SK-N-SH (cell line): ENCODE measurements at regions not wholly inside any gene's neighbourhood (a gene's known extent, or its start where the extent isn't known, plus 50 kb on each side); places are given as distances from the start of the nearest gene placed in this dataset.

ENCODE experiments used
- CTCF ChIA-PET: fragments of 300-600, 350-600 bp; formaldehyde crosslinking; extraction: SDS; loops from one replicate; lab custom pipeline; 2021; lab: Yijun Ruan, JAX
- POLR2A ChIA-PET: fragments of 350-600 bp; sonication (Branson Sonifier 250); formaldehyde crosslinking; extraction: SDS; loops from one replicate; lab custom pipeline; 2020; ENCODE audit warnings: antibody characterized with exemption, inconsistent platforms; lab: Yijun Ruan, JAX
- DNase-seq: peaks from one replicate; pipeline ENCODE4 v3.0.0; 2012
- H2AFZ ChIP-seq: fragments of 200-600 bp; sonication (generic); 2 replicates; pipeline ENCODE4 v1.8.1; 2016; ENCODE audit warnings: antibody characterized with exemption, mild to moderate bottlenecking, low read depth
- H3F3A ChIP-seq: fragments of 200-600 bp; sonication (generic); replicated peaks from 2 replicates; pipeline ENCODE3; 2016; ENCODE audit warnings: antibody characterized with exemption, mild to moderate bottlenecking; ENCODE audit not compliant: insufficient read depth
- H3K27ac ChIP-seq, 2 experiments: fragments of 200-500 bp in 1 of 2; fragments of 200-600 bp in 1 of 2; sonication (Bioruptor generic) in 1 of 2; sonication (generic), shearing (Covaris generic) in 1 of 2; 2 replicates each; pipeline versions ENCODE4 v1.5.1 to v1.6.1; 2014 to 2016; ENCODE audit warnings: low read depth in 2 of 2, inconsistent platforms in 1 of 2, low read length in 1 of 2, mild to moderate bottlenecking in 1 of 2, mixed read lengths in 1 of 2
- H3K27me3 ChIP-seq: fragments of 200-600 bp; sonication (generic), shearing (Covaris generic); 2 replicates; pipeline ENCODE4 v1.6.1; 2016; ENCODE audit warnings: mixed run types; ENCODE audit not compliant: insufficient read depth
- H3K36me3 ChIP-seq, 2 experiments: fragments of 200-500 bp in 1 of 2; fragments of 200-600 bp in 1 of 2; sonication (Bioruptor generic) in 1 of 2; sonication (generic) in 1 of 2; replicated peaks in 1 of 2; 2 replicates each; pipeline versions ENCODE3 to v1.5.1; 2014 to 2016; ENCODE audit warnings: low read length in 1 of 2, mild to moderate bottlenecking in 1 of 2; ENCODE audit not compliant: insufficient read depth in 2 of 2, control insufficient read depth in 1 of 2
- H3K4me1 ChIP-seq, 2 experiments: fragments of 200-500 bp in 1 of 2; fragments of 200-600 bp in 1 of 2; sonication (Bioruptor generic) in 1 of 2; sonication (generic), shearing (Covaris generic) in 1 of 2; 2 replicates each; pipeline versions ENCODE4 v1.5.1 to v1.6.1; 2014 to 2016; ENCODE audit warnings: low read depth in 1 of 2, low read length in 1 of 2, mixed run types in 1 of 2; ENCODE audit not compliant: insufficient read depth in 2 of 2, control insufficient read depth in 1 of 2
- H3K4me2 ChIP-seq: fragments of 200-600 bp; sonication (generic), shearing (Covaris generic); 2 replicates; pipeline ENCODE4 v1.6.1; 2017; ENCODE audit warnings: mixed run types
- H3K4me3 ChIP-seq, 2 experiments: fragments of 200-500 bp in 1 of 2; fragments of 200-600 bp in 1 of 2; sonication (Bioruptor generic) in 1 of 2; sonication (generic), shearing (Covaris generic) in 1 of 2; 2 replicates each; pipeline versions ENCODE4 v1.5.1 to v1.8.1; 2014 to 2016; ENCODE audit warnings: low read depth in 2 of 2, inconsistent platforms in 1 of 2, low read length in 1 of 2, mild to moderate bottlenecking in 1 of 2, mixed read lengths in 1 of 2, moderate library complexity in 1 of 2
- H3K79me2 ChIP-seq: fragments of 200-600 bp; sonication (generic); 2 replicates; pipeline ENCODE4 v1.8.1; 2017; ENCODE audit warnings: mild to moderate bottlenecking; ENCODE audit not compliant: insufficient read depth
- H3K9ac ChIP-seq: fragments of 200-600 bp; sonication (generic); 2 replicates; pipeline ENCODE4 v1.6.1; 2017; ENCODE audit warnings: mixed run types
- H3K9me2 ChIP-seq: fragments of 200-600 bp; sonication (generic); 2 replicates; pipeline ENCODE4 v1.6.1; 2017; ENCODE audit warnings: mixed run types
- H3K9me3 ChIP-seq: fragments of 200-600 bp; sonication (generic); 2 replicates; pipeline ENCODE4 v1.6.1; 2017; ENCODE audit warnings: mixed run types, mild to moderate bottlenecking, moderate library complexity
- H4K20me1 ChIP-seq: fragments of 200-600 bp; sonication (generic); 2 replicates; pipeline ENCODE4 v1.6.1; 2017; ENCODE audit warnings: mild to moderate bottlenecking, mixed run types; ENCODE audit not compliant: insufficient read depth
- NFIC ChIP-seq: IDR thresholded peaks from 2 replicates; pipeline ENCODE4 v1.4.0; 2012; ENCODE audit warnings: borderline replicate concordance
- RAD21 ChIP-seq: IDR thresholded peaks from 2 replicates; pipeline ENCODE4 v1.6.1; 2012; ENCODE audit warnings: mild to moderate bottlenecking, low read length
- REST ChIP-seq: IDR thresholded peaks from 2 replicates; pipeline ENCODE4 v1.6.1; 2012; ENCODE audit warnings: mild to moderate bottlenecking, low read depth, low read length, moderate library complexity
- SMC3 ChIP-seq: IDR thresholded peaks from 2 replicates; pipeline ENCODE4 v1.6.1; 2012; ENCODE audit warnings: low read depth, low read length, improper control_type of control experiment
- ZBTB33 ChIP-seq: IDR thresholded peaks from 2 replicates; pipeline ENCODE4 v1.4.0; 2012; ENCODE audit warnings: low read depth, borderline replicate concordance
- WGBS: methylation state at CpG from one replicate; pipeline ENCODE4 v1.1.6; 2017; ENCODE audit warnings: low lambda C conversion rate; 5-methylcytosine and 5-hydroxymethylcytosine counted together
- TF ChIP-seq, protein P1 (sequence below): fragments of 200-600 bp; sonication (generic); IDR thresholded peaks from 2 replicates; pipeline ENCODE4 v1.6.1; 2017; ENCODE audit warnings: antibody characterized with exemption, mild to moderate bottlenecking, moderate library complexity

DNA sequence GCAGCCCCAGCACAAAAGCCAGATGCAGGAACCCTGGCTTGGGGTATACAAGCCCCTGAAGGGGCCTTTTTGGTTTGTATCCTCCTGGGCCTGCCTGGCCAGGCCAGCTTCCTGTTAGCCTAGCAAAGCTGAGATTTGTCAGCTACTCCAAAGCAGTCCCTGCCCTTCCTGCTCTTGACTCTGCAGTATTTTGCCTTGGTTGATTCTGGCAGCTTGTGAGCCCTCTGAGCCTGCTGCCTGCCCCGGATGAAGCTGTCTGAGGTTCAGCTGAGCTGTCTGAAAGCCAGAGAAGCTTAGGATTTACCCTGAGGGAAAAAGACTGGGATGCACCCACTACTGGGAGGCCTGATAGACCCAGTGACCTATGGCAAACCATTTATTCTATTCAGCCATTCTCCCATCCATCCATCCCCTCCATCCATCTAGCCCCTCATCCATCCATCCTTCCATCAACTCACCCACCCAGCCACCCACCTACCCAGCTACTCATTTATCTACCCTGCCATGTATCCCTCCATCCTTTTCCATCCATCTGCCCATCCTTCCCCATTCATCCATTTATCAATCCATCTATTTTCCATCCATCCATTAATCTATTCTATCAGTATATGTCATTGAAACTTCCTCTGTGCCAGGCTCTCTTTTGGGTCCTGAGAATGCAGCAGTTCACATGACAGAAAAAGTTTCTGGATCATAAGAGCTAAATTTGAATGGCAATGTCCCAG, 307.5 kb downstream of the DHX35 start:
- Histone ChIP-seq H4K20me1 (no peaks in the 10 kb centered on the region), H2AFZ (no peak overlapping the region), H3F3A (no peaks in the 10 kb centered on the region), H3K4me2 (no peak overlapping the region), H3K27ac (no peak overlapping the region), H3K4me1 (peaks cover 0 to 12% of the 10 kb centered on the region in 2 experiments; a peak in 1 of 4 replicates), H3K79me2 (no peaks in the 10 kb centered on the region), H3K9me3 (no peaks in the 10 kb centered on the region), H3K36me3 (no peaks in the 10 kb centered on the region), H3K4me3 (no peak overlapping the region), H3K9me2 (no peaks in the 10 kb centered on the region), H3K9ac (no peak overlapping the region), H3K27me3 (no peaks in the 10 kb centered on the region)
- CTCF ChIA-PET: interaction anchor here (0.6 to 9.3 kb wide), 66 partner anchors 8 to 1693 kb away, joined by 3 to 119 read pairs (median 4); partner anchors contain the start of gene MAFB
- 60% methylated on average over 1 of the region's 1 CpG for WGBS
- TF ChIP-seq RAD21 (no peak), SMC3 (no peak)
- DNase-seq: no peak
- POLR2A ChIA-PET: interaction anchor here (0.6 to 0.9 kb wide), 2 partner anchors 605 to 1570 kb away, joined by 3 to 4 read pairs; no protein-coding TSS in a partner anchor

DNA sequence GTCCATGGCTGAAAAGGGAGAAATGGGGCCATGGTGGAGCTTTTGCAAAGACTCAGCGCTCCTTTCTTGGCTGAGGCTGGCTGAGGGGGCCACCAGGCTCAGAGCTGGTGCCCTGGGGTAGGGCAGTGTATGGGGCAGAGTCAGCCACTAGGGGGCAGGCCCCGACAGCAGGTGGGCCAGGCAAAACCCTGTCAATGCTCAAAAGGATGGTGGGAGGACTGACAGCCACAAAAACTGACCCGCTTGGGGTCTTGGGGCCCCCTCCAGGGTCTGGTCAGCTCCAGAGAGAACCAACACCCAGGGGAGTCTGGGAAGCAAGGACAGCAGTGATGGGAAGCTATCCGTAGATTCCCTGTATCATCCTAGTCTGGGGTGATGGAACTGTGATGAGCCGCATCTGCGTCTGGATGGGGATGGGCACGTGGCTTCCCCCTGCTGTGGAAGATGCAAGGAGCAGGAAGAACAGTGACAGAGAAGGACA, 306.9 kb downstream of the DHX35 start:
- Histone ChIP-seq H3K4me3 (no peak overlapping the region), H3F3A (no peaks in the 10 kb centered on the region), H2AFZ (no peak overlapping the region), H3K27me3 (no peaks in the 10 kb centered on the region), H3K9me3 (no peaks in the 10 kb centered on the region), H3K9ac (no peak overlapping the region), H3K79me2 (no peaks in the 10 kb centered on the region), H3K27ac (no peak overlapping the region), H3K4me2 (no peak overlapping the region), H3K4me1 (peaks cover 0 to 12% of the 10 kb centered on the region in 2 experiments; a peak in 1 of 4 replicates)
- peak; percentile 77 for DNase-seq
- CTCF ChIA-PET: interaction anchor here (0.5 to 9.3 kb wide), 78 partner anchors 9 to 1694 kb away, joined by 3 to 119 read pairs (median 4); partner anchors contain the start of gene MAFB
- WGBS: 43% methylated on average over 6 of the region's 7 CpGs
- POLR2A ChIA-PET: interaction anchor here (0.6 to 0.9 kb wide), 2 partner anchors 605 to 1570 kb away, joined by 3 to 4 read pairs; no protein-coding TSS in a partner anchor
- TF ChIP-seq, protein P1, sequence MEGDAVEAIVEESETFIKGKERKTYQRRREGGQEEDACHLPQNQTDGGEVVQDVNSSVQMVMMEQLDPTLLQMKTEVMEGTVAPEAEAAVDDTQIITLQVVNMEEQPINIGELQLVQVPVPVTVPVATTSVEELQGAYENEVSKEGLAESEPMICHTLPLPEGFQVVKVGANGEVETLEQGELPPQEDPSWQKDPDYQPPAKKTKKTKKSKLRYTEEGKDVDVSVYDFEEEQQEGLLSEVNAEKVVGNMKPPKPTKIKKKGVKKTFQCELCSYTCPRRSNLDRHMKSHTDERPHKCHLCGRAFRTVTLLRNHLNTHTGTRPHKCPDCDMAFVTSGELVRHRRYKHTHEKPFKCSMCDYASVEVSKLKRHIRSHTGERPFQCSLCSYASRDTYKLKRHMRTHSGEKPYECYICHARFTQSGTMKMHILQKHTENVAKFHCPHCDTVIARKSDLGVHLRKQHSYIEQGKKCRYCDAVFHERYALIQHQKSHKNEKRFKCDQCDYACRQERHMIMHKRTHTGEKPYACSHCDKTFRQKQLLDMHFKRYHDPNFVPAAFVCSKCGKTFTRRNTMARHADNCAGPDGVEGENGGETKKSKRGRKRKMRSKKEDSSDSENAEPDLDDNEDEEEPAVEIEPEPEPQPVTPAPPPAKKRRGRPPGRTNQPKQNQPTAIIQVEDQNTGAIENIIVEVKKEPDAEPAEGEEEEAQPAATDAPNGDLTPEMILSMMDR: peak; percentile 69
- no peak for TF ChIP-seq REST
- peak; percentile 93 for TF ChIP-seq RAD21
- no peak for TF ChIP-seq NFIC
- TF ChIP-seq SMC3: peak; percentile 70
- no peak for TF ChIP-seq ZBTB33
- TF ChIP-seq, all 33 proteins: peak for 3
- Histone ChIP-seq H3K9me2 (no peaks in the 10 kb centered on the region), H4K20me1 (no peaks in the 10 kb centered on the region), H3K36me3 (no peaks in the 10 kb centered on the region)
